Endodermal cell (in vitro differentiated cells): ENCODE measurements at regions not wholly inside any gene's neighbourhood (a gene's known extent, or its start where the extent isn't known, plus 50 kb on each side); places are given as distances from the start of the nearest gene placed in this dataset.

Source experiments
- DNase-seq: peaks from one replicate; pipeline ENCODE4 v3.0.0-alpha.2; 2017
- H3K27ac ChIP-seq: 2 replicates; pipeline ENCODE4 v1.5.1; 2013; ENCODE audit warnings: mild to moderate bottlenecking, low read depth, low read length, moderate library complexity
- H3K27me3 ChIP-seq: 2 replicates; pipeline ENCODE4 v1.6.1; 2013; ENCODE audit warnings: mild to moderate bottlenecking, low read length, moderate library complexity; ENCODE audit not compliant: insufficient read depth, control insufficient read depth, poor library complexity, severe bottlenecking
- H3K36me3 ChIP-seq: 2 replicates; pipeline ENCODE4 v1.7.0; 2013; ENCODE audit warnings: mild to moderate bottlenecking, low read length, moderate library complexity; ENCODE audit not compliant: control insufficient read depth, insufficient read depth
- H3K4me1 ChIP-seq: one replicate; pipeline ENCODE4 v1.7.0; 2013; ENCODE audit warnings: low read length; ENCODE audit not compliant: control insufficient read depth, insufficient read depth
- H3K4me3 ChIP-seq: 2 replicates; pipeline ENCODE4 v1.5.1; 2013; ENCODE audit warnings: mild to moderate bottlenecking, low read length, moderate library complexity
- H3K9ac ChIP-seq: 2 replicates; pipeline ENCODE4 v1.6.1; 2013; ENCODE audit warnings: mild to moderate bottlenecking, low read length, moderate library complexity; ENCODE audit not compliant: poor library complexity, severe bottlenecking; ENCODE audit errors: extremely low read depth
- H3K9me3 ChIP-seq: 2 replicates; pipeline ENCODE4 v1.6.1; 2013; ENCODE audit warnings: mild to moderate bottlenecking, low read length, moderate library complexity; ENCODE audit not compliant: control insufficient read depth
- H3K27ac Mint-ChIP-seq: 2 replicates; pipeline ENCODE4 v1.8.0; 2020; ENCODE audit warnings: mixed read lengths
- H3K27me3 Mint-ChIP-seq: 2 replicates; pipeline ENCODE4 v1.8.0; 2021; ENCODE audit warnings: mild to moderate bottlenecking, mixed read lengths; ENCODE audit not compliant: insufficient read depth
- H3K36me3 Mint-ChIP-seq: 2 replicates; pipeline ENCODE4 v1.8.0; 2020; ENCODE audit warnings: low read depth, mixed read lengths
- H3K4me1 Mint-ChIP-seq: 2 replicates; pipeline ENCODE4 v1.8.0; 2020; ENCODE audit warnings: mixed read lengths
- H3K4me3 Mint-ChIP-seq: 2 replicates; pipeline ENCODE4 v1.8.0; 2020; ENCODE audit warnings: mild to moderate bottlenecking, moderate library complexity, mixed read lengths
- H3K9me3 Mint-ChIP-seq: 2 replicates; pipeline ENCODE4 v1.8.0; 2020; ENCODE audit warnings: mild to moderate bottlenecking, mixed read lengths
- WGBS, 2 experiments: methylation state at CpG; one replicate each; pipeline versions ENCODE4 v1.1.5 to v1.1.7; 2013; ENCODE audit warnings: missing lambda C conversion rate in 2 of 2, mixed read lengths in 1 of 2; ENCODE audit not compliant: insufficient coverage in 1 of 2, insufficient read length in 1 of 2; 5-methylcytosine and 5-hydroxymethylcytosine counted together
- TF ChIP-seq, protein P1 (sequence below): fragments of 200-600 bp; sonication (generic); conservative IDR thresholded peaks from 2 replicates; pipeline ENCODE4 v1.5.0; 2021; ENCODE audit warnings: antibody characterized with exemption, mild to moderate bottlenecking

DNA sequence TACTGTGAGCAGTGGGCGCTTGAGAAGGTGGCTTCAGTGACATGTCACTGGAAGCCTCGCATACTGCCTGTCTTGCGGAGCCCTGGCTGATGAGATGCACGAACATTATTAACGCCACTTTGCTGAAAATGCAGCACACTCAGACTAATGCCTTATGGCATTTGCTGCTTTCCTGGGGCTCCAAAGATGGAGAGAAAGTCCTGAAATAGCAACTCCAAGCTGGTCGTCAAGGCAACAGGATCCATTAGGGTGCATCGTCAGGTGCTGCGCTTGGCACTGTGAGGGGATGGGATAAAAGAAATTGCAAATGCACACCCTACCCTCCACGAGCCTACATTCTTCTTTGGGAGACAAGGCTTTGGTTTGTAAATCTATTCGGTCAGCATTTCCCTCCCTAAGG lies 592.5 kb downstream of the TYW1 start:
- H3K9ac ChIP-seq = no peak overlapping the region
- no peaks in the 10 kb centered on the region for H3K4me1 ChIP-seq
- 92 to 95% methylated on average over 8 to 10 of the region's 10 CpGs for WGBS, 2 experiments
- no peaks in the 10 kb centered on the region for H3K27me3 ChIP-seq
- peaks cover 12% of the 10 kb centered on the region for H3K9me3 Mint-ChIP-seq
- H3K27ac ChIP-seq = no peak overlapping the region
- no peaks in the 10 kb centered on the region for H3K4me1 Mint-ChIP-seq
- H3K36me3 ChIP-seq = no peaks in the 10 kb centered on the region
- TF ChIP-seq, protein P1, sequence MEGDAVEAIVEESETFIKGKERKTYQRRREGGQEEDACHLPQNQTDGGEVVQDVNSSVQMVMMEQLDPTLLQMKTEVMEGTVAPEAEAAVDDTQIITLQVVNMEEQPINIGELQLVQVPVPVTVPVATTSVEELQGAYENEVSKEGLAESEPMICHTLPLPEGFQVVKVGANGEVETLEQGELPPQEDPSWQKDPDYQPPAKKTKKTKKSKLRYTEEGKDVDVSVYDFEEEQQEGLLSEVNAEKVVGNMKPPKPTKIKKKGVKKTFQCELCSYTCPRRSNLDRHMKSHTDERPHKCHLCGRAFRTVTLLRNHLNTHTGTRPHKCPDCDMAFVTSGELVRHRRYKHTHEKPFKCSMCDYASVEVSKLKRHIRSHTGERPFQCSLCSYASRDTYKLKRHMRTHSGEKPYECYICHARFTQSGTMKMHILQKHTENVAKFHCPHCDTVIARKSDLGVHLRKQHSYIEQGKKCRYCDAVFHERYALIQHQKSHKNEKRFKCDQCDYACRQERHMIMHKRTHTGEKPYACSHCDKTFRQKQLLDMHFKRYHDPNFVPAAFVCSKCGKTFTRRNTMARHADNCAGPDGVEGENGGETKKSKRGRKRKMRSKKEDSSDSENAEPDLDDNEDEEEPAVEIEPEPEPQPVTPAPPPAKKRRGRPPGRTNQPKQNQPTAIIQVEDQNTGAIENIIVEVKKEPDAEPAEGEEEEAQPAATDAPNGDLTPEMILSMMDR = no peak
- H3K4me3 ChIP-seq = no peak overlapping the region
- peaks cover 24% of the 10 kb centered on the region for H3K9me3 ChIP-seq
- no peak overlapping the region for H3K4me3 Mint-ChIP-seq
- peaks cover 5% of the 10 kb centered on the region for H3K27me3 Mint-ChIP-seq
- H3K36me3 Mint-ChIP-seq = peaks cover 2% of the 10 kb centered on the region
- no peak overlapping the region for H3K27ac Mint-ChIP-seq
- no peak for DNase-seq

DNA sequence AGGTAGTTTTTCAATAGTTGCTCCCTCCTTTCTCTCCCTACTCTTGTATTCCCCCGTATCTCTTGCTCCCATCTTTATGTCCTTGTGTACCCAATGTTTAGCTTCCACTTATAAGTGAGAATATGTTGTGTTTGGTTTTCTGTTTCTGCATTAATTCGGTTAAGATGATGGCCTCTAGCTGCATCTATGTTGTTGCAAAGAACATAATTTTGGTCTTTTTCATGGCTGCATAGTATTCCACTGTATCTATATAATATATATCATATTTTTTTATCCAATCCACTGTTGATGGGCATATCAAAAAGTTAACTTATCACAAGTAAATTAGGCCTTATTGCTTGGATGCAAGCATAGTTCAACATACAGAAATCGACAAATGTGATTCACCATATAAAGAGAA lies 594.0 kb downstream of the TYW1 start:
- Histone ChIP-seq H3K9me3 (peaks cover 11% of the 10 kb centered on the region), H3K27ac (no peak overlapping the region), H3K27me3 (no peaks in the 10 kb centered on the region), H3K36me3 (no peaks in the 10 kb centered on the region), H3K9ac (no peak overlapping the region), H3K4me1 (no peaks in the 10 kb centered on the region), H3K4me3 (no peak overlapping the region)
- peaks cover 8% of the 10 kb centered on the region for H3K9me3 Mint-ChIP-seq
- no peaks in the 10 kb centered on the region for H3K36me3 Mint-ChIP-seq
- TF ChIP-seq, protein P1 = no peak
- WGBS, 2 experiments = 88% methylated on average over 3 of the region's 3 CpGs; no CpG with 5 or more reads in 1 of the 2 experiments
- H3K27ac Mint-ChIP-seq = no peak overlapping the region
- H3K4me3 Mint-ChIP-seq = no peak overlapping the region
- no peaks in the 10 kb centered on the region for H3K4me1 Mint-ChIP-seq
- peaks cover 9% of the 10 kb centered on the region for H3K27me3 Mint-ChIP-seq
- DNase-seq = no peak

DNA sequence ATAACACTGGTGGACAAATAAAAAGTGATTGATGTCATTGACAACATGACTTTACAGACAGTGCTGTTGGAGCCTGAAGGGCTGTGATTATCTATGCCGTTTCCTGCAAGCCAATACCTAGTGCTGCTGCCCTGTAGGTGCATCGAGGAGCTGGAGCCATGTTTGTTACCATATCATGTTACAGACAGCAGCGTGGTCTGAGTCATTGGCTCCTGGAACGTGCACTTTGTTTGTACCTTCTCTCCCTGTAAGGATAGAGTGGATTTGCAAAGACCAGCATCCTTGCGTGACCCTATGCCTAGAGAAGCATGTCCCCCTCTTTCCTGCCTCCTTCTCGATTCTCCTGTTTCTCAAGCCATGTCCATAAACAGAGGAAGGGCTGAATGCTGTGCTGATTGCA lies 597.2 kb downstream of the TYW1 start:
- DNase-seq = no peak
- no peak overlapping the region for H3K4me3 Mint-ChIP-seq
- TF ChIP-seq, protein P1 = no peak
- Histone ChIP-seq H3K27ac (no peak overlapping the region), H3K9ac (no peak overlapping the region), H3K9me3 (peaks cover 7% of the 10 kb centered on the region), H3K36me3 (no peaks in the 10 kb centered on the region), H3K4me3 (no peak overlapping the region), H3K27me3 (no peaks in the 10 kb centered on the region), H3K4me1 (no peaks in the 10 kb centered on the region)
- peaks cover 3% of the 10 kb centered on the region for H3K9me3 Mint-ChIP-seq
- H3K27me3 Mint-ChIP-seq = peaks cover 10% of the 10 kb centered on the region
- 68 to 77% methylated on average over 5 to 6 of the region's 6 CpGs for WGBS, 2 experiments
- no peak overlapping the region for H3K27ac Mint-ChIP-seq
- no peaks in the 10 kb centered on the region for H3K36me3 Mint-ChIP-seq
- H3K4me1 Mint-ChIP-seq = no peaks in the 10 kb centered on the region
